SW480 (cell line): ENCODE measurements at regions not wholly inside any gene's neighbourhood (a gene's known extent, or its start where the extent isn't known, plus 50 kb on each side); places are given as distances from the start of the nearest gene placed in this dataset.
A peak's percentile ranks its signal among the peaks of the same experiment; 100 is the strongest.
"Not testable (repeated sequence)": the region's sequence is repeated elsewhere in the genome, so short reads cannot be mapped to it uniquely, and the experiment has no call there.

Experiments
- DNase-seq: peaks from one replicate; pipeline ENCODE4 v3.0.0-alpha.2; 2016; ENCODE audit warnings: low spot score

DNA sequence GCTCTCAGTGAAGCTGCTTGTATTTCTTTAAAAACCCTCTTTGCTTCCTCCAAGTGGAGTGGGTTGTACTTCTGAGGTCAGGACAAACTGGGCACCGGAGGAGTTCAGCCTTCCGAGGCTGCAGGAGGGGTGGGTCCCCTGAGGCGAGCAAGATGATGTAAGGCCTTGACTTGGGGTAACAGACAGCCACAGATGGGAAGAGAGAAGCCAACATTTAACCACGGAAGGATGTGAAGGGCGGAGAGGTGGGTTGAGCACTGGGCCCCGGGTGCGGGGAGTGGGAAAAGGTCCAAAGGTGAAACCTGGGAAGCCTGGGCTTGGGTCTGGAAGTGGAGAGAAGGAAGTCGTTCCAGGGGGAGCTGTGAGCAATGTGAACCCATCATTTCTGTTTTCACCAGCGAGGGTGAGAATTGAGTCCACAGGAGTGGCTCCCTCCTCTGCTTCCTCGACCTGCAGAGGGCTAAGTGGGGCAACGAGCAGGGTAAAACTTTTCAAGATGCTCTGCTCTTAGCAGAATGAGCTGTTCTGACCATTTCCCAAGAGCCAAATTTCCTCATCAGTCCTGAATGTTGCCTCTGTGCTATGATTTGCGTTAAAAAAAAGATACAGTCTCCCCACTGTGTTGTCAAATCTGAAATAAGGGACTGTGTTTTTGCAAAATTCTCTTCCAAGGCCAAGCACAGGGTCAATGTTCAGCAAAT is 137.7 kb upstream of the CRHR1 start:
- no peak for DNase-seq

DNA sequence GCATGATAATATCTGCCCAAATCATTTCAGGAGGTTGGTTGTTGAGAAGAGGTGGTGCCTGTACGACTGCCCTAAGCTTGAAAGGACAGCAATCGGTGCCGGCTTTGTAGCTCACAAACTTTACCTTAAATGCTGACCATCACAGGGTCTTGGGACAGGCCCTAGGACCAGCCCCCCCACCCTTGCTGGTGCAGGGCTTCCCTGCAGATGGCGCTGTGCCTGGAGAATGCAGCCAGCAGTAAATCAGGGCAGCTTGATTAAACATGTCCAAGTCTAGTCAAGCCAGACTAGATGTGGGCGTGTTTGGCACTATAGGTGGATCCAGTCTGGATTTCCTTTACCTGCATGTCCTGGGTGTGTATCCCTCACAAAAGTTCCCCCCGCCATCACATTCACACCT is 135.5 kb upstream of the CRHR1 start:
- DNase-seq: no peak

DNA sequence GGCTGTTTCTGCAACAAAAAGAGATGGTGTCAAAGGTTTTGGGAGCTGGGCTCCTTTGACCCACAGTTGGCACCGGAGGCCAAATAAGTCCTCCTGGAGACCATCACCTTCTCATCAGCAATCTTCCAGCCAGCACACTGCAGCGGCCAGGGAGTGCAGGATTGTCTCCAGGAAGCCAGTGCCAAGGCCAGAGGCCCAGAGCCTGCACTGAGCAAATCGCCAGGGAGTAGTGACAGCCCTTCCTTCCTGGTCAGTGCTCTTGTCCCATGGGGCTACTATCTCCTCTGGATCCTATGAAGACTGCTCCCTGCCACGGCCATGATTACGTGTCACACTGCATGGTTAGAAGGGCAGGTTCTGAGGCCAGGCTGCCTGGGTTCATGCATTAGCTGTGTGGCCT is 134.3 kb upstream of the CRHR1 start:
- no peak for DNase-seq

- no peak for DNase-seq
Observed at GRCh38 chr17:45650561-45650960, 133.6 kb upstream of the CRHR1 start.

DNA sequence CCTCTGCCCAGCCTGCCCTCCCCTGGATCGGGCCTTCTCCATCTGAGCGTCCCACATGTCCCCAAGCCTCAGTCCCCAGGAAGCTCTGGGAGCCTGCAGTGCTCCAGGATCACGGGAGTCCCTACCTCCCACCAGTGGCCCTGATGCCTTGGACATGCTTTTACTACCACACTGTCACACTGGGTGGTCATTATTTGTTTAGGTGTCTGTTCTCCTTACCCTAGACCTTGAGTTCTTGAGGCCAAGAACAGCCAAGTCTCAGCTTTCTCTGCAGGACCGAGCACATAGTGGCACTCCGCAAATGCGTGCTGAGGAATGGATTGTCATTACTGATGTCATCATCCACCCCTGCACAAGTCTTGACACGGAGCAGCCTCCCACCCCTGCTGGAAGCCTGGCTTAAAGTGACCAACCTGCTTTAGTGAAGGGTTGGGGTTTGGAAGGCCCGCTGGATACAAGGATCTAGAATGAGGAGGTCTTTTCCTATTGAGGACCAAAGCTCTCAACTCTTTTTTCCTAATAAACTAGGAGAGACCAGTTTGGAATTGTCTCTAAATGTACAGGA is 132.9 kb upstream of the CRHR1 start:
- DNase-seq: no peak

GRCh38 chr17:45653616-45654015 is 130.5 kb upstream of the CRHR1 start:
- DNase-seq: no peak

DNA sequence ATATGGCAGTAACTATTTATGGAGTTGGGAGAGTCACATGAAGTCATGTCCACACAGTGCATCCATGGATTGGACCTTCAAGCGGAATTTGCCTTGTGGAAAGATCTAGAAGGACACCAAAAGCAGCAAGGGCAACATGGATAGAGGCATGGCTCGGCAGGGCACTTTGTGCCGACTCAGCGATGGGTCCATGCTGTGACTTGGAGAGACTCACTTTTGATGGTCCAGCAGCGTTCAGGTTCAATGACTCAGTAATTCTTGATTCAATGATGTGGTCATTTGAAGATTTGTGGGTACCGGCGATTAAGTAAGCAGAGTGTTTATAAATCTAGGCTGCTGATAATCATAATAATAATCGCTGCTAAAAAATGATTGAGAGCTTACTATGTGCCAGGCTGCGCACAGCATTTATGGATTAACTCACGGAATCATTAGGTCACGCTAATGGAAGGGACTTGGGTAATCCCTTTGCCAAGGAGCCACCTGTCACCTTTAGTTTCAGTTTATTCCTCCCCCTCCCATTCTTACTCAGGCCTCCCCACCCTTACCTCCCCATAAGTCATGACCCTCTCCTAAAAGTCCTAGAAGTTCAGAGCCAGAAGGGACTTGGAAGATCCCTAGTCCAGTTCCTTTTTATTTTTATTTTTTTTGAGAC is 127.5 kb upstream of the CRHR1 start:
- DNase-seq: no peak

- DNase-seq: no peak
Observed at GRCh38 chr17:45660474-45660873, 123.6 kb upstream of the CRHR1 start.

DNA sequence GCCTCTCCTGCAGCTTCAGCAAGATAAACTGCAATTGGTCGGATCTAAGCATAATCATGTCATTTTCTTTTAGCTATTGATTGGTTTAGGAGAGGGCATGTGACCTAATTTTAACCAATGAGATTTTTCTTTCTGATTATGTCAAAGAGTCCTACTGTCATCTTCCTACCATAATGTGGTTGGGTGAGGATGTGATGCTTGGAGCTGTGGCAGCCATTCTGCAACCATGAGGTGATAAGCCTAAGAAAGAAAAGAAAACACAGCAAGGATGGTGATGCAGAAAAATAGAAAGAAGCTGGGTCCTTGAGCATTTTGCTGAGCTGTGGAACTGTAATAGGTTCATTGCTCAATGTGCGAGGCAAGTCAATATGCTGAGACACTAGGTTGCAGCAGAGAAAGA is 121.7 kb upstream of the CRHR1 start:
- DNase-seq: no peak

- DNase-seq: peak; percentile 16
Observed at GRCh38 chr17:45663772-45664171, 120.3 kb upstream of the CRHR1 start.

DNA sequence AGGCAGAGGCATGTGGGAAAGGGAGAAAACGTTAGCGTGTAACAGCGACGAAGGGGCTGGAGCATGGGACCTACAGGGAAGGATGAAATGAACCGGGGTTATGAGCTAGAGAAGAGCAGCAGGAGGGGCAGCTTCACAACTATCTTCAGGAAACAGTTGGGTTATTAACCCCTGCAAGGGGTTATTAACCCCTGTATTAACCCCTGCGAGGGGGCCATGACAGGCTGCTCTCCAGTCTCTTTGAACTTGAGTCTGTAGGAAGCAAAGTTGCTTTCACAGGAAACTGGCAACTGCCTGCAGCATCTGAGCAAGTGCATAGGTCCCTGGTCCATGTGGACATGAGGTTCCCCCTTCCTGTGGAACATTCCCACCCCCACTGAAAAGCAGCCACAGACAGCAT is 119.2 kb upstream of the CRHR1 start:
- no peak for DNase-seq

DNA sequence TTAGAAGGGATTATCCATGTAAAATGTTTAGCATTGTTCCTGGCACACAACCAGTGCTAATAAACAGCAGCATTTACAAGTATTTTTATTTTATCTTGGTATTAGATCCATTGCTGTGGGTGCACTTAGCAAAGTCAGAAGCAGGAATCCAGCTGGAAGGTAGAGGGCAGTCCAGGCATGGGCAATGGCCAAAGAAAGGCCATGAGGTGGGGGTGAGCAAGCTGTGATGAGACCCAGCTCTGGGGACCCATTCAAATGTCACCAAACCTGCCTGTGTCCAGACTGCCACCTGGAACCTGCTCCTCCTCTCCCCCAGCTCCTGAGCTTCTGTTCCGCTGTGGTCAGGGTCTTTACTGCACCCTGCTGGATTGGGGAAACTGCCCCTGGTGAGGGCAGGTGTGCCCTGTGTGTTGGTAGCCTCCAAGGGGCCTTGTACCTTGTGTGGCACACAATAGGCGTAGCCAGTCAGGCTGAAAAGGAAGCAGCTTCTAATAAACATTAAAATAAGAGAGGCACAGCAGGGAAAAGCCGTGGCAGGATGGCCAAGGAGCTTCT is 118.0 kb upstream of the CRHR1 start:
- DNase-seq: no peak

- no peak for DNase-seq
Observed at GRCh38 chr17:45666641-45667040, 117.5 kb upstream of the CRHR1 start.

DNA sequence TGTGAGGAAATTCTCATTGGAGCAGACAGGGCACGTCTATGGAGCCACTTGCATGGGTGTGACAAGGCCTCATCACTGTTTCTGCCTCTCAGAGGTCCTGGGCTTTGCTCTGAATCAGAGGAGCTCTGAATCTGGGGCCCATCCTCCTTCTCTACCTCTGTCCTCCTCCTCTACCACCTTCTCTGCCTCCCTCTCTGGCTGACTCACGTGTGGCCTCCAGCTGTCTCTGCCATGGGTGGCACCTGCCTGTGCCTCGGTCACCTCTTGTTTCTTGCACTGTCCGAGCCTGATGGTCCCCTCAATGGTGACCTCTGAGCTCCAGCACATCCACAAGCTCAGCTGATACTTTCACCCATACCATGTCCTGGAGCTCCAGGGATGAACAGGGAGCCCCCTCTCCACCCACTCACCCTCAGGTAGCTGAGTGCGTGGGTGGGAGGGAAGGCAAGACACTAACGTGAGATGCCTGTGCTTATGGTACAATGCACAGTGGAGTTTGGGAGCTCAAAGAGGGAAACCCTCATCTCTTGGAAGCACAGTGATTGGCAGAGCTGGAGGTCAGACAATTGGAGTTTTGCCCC is 116.4 kb upstream of the CRHR1 start:
- no peak for DNase-seq

DNA sequence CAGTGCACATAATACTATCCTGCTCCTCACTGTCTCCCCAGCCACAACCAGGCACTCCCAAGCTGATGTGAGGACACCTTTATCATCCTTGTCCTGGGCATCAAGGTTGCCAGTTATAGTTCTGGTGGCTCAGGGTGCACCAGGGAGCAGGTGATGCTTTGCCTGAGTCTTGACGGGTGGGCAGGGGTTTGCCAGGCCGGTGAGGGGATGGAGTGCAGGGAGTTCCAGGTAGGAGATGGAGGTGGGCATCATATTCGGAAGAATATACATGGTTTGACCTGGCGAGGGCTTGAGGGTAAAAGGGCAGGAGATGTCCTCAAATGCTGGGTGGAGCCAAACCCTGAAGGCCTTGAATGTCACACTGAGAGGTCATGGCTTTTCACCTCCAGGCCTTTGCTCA is 115.8 kb upstream of the CRHR1 start:
- no peak for DNase-seq

DNA sequence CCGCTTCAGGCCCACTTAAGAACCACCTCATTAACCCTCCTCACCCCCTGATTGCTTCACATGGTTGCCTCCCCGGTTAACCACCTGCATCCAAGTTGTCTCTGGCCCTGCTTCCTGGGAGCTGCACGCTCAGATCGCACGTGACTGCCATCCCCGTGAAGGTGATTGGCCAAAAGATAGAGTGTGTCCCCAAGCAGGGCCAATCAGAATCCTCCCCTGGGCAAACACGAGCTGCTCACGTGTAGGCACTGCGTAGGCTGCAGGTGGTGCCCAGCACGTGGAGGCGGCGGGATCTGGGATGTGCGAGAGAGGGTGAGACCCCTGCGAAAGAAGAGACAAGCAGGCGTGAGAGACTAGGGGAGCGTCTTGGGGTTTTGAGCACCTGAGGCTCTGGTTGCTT is 111.8 kb upstream of the CRHR1 start:
- no peak for DNase-seq

- DNase-seq: no peak
Observed at GRCh38 chr17:45672792-45673191, 111.3 kb upstream of the CRHR1 start.

DNA sequence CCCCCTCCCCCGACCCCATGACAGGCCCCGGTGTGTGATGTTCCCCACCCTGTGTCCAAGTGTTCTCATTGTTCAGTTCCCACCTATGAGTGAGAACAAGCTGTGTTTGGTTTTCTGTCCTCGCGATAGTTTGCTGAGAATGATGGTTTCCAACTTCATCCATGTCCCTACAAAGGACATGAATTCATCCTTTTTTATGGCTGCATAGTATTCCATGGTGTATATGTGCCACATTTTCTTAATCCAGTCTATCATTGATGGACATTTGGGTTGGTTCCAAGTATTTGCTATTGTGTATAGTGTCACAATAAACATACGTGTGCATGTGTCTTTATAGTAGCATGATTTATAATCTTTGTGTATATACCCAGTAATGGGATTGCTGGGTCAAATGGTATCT is 110.4 kb upstream of the CRHR1 start:
- not testable (repeated sequence) for DNase-seq

DNA sequence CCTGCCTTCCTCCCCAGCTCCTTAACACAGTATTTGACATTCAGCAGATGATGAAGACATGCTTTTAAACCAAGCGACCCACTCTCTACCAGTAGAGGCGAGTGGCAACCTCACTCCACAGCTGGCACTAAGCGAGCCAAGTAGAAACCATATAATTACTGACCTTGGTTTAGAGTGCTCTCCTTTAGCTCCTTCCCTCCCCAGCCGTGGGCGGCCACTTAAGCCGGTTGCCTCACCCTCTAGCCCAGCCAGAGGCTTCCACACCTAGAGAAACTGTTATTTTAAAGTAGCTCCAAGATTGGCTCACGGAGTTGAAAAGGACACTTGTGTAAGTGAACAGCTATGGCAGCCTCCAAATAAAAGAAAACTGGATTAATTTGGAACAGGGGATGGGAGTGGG is 109.1 kb upstream of the CRHR1 start:
- DNase-seq: no peak

GRCh38 chr17:45675892-45676291 is 108.2 kb upstream of the CRHR1 start:
- DNase-seq: no peak

DNA sequence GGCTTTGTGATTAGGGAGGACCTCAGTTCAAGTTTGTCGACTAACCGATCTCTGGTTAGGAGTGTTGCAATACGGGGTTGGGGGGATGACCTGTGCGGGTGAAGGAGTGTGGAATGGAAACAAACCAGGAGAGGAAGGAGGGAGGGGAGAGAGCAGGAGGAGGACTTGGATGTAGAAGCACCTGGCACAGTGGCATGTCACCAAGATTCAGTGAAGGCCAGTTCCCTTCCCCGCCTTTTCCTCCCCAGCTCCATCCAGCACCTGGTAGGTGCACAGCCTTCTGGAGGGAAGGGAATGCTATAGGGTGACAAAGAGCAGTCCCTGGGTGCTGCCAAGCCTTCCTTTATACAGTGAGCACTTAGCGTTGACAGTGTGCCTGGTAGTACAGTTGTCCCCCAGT is 107.4 kb upstream of the CRHR1 start:
- DNase-seq: no peak

DNA sequence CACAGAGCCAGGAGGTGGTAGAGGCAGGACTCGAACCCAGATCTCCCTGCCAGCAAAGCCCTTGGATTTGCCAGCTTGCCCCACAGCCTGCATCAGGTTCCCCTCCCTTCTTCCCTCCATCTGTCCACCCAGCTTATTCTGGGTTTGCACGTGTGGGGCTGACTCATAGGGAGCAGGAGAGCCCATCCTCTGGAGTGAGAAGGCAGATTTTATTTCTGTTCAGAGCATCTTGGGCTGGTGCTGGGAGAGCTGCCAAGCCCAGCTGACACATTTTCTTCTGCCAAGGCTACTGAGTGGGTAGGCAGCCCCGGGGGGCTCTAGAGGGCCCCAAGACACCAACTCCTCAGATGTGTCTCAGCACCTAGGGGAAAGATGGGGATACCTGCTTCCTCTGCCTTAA is 106.3 kb upstream of the CRHR1 start:
- DNase-seq: no peak

DNA sequence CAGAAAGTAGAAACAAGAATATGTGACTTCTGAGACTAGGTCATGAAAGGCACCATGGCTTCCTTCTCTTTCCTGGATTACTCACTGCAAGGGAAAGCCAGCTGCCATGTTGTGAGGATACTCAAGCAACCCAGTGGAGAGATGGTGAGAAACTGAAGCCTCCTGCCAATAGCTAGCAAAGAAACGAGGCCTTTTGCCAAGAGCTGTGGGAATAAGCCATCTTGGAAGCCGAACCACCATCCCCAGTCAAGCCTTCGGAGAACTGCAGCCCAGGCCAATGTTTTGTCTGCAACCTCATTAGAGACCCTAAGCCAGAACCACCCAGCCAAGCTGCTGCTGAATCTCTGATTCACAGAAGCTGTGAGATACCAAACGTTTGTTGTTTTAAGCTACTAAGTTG is 104.7 kb upstream of the CRHR1 start:
- no peak for DNase-seq
